ENCODE measurements at regions not wholly inside any gene's neighbourhood (a gene's known extent, or its start where the extent isn't known, plus 50 kb on each side); places are given as distances from the start of the nearest gene placed in this dataset.

GRCh38 chr11:130815956-130816355, 100.3 kb downstream of the SNX19 start:
- TF ChIP-seq, protein P1, sequence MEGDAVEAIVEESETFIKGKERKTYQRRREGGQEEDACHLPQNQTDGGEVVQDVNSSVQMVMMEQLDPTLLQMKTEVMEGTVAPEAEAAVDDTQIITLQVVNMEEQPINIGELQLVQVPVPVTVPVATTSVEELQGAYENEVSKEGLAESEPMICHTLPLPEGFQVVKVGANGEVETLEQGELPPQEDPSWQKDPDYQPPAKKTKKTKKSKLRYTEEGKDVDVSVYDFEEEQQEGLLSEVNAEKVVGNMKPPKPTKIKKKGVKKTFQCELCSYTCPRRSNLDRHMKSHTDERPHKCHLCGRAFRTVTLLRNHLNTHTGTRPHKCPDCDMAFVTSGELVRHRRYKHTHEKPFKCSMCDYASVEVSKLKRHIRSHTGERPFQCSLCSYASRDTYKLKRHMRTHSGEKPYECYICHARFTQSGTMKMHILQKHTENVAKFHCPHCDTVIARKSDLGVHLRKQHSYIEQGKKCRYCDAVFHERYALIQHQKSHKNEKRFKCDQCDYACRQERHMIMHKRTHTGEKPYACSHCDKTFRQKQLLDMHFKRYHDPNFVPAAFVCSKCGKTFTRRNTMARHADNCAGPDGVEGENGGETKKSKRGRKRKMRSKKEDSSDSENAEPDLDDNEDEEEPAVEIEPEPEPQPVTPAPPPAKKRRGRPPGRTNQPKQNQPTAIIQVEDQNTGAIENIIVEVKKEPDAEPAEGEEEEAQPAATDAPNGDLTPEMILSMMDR (IDR thresholded peaks at IDR 0.05; ENCODE audit: unreplicated experiment in 3 of 3), result no peak
- no peak overlapping the region for H3K4me3 Mint-ChIP-seq
- H3K27me3 Mint-ChIP-seq (ENCODE audit: low read depth), result no peaks in the 10 kb centered on the region
- peak overlapping the region; percentile 80 to 97 (median 91) for H3K27ac Mint-ChIP-seq
- peaks cover 54% of the 10 kb centered on the region for H3K4me1 Mint-ChIP-seq
- no peaks in the 10 kb centered on the region for H3K9me3 Mint-ChIP-seq
- no peaks in the 10 kb centered on the region for H3K36me3 Mint-ChIP-seq (ENCODE audit: low read depth)

DNA sequence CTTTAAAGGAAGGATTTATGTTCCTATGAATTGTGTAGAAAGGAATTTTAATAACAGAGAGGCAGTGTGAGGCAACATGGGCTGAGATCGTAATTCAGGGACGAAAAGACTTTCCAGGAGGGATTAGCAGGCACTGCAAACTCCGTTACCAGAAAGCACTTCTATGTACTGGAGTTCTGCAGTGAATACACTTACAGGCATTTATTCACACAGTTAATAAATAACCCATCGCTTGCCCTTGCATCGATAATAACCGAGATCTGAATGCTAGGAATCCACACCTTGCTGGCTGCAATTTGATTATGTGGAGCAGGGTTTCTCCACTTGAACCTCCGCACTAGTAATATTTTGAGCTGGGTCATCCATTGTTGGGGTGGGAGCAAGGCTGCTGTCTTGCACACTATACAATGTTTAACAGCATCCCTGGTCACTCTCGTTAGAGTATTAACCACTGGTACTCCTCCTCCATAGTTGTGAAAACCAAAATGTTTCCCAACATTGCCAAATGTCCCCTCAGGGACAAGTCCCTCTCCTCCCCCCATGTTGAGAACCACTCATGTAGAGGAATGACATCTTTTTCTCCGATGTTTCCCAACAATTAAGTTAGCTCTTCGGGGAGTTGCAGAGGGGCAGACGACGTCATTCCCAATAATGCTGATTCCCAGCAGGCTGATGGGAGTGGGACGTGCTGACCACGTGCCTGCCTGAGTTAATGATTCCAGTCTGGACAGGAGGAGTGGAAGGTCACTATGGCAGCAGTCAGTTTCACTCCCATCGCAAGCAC, 99.5 kb downstream of the SNX19 start:
- H3K27ac Mint-ChIP-seq, result peak overlapping the region; percentile 80 to 97 (median 91)
- TF ChIP-seq, protein P1 (IDR thresholded peaks at IDR 0.05; ENCODE audit: unreplicated experiment in 3 of 3), result no peak
- peak overlapping the region in 2 of 3 experiments; percentile 32 to 43 for H3K4me3 Mint-ChIP-seq
- no peaks in the 10 kb centered on the region for H3K9me3 Mint-ChIP-seq
- no peaks in the 10 kb centered on the region for H3K27me3 Mint-ChIP-seq (ENCODE audit: low read depth)
- no peaks in the 10 kb centered on the region for H3K36me3 Mint-ChIP-seq (ENCODE audit: low read depth)
- peaks cover 54% of the 10 kb centered on the region for H3K4me1 Mint-ChIP-seq

GRCh38 chr11:130817330-130817944, 98.8 kb downstream of the SNX19 start:
- Mint-ChIP-seq H3K4me3 (peak overlapping the region in 2 of 3 experiments; percentile 32 to 43), H3K27me3 (ENCODE audit: low read depth) (no peaks in the 10 kb centered on the region), H3K4me1 (peaks cover 50% of the 10 kb centered on the region), H3K9me3 (no peaks in the 10 kb centered on the region), H3K36me3 (ENCODE audit: low read depth) (no peaks in the 10 kb centered on the region), H3K27ac (peak overlapping the region; percentile 80 to 97 (median 91))
- TF ChIP-seq, protein P1 (IDR thresholded peaks at IDR 0.05; ENCODE audit: unreplicated experiment in 3 of 3), result no peak

DNA sequence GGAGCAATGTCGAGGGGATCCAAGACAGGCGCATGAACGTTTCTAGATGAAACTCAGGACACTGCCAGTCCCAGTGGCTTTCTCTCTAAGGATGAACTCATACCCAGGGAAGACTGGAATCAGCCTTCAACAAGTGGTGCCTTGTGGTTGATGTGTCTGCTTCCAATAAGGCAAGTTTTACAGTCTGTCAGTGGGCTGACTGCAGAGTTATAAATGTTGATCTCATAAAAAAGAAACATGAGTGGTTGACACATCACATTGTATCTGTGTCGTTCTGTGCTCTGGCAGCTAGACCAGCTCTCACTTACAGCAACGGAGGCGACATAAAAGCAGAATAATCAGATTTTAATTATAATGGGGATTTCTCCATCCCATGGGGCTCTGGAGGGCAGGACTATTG, 96.7 kb downstream of the SNX19 start:
- H3K4me1 Mint-ChIP-seq, result peaks cover 43% of the 10 kb centered on the region
- H3K27me3 Mint-ChIP-seq (ENCODE audit: low read depth), result no peaks in the 10 kb centered on the region
- no peak overlapping the region for H3K4me3 Mint-ChIP-seq
- no peaks in the 10 kb centered on the region for H3K36me3 Mint-ChIP-seq (ENCODE audit: low read depth)
- H3K27ac Mint-ChIP-seq, result peak overlapping the region; percentile 27 to 85 (median 56)
- no peaks in the 10 kb centered on the region for H3K9me3 Mint-ChIP-seq
- TF ChIP-seq, protein P1 (IDR thresholded peaks at IDR 0.05; ENCODE audit: unreplicated experiment in 3 of 3), result no peak
